DOHH2 (cell line): ENCODE measurements at regions not wholly inside any gene's neighbourhood (a gene's known extent, or its start where the extent isn't known, plus 50 kb on each side); places are given as distances from the start of the nearest gene placed in this dataset.

Experiments
- CTCF ChIP-seq: fragments of 200-600 bp; sonication (generic); IDR thresholded peaks from one replicate; pipeline ENCODE4 v1.5.1; 2014; ENCODE audit warnings: antibody characterized with exemption, mild to moderate bottlenecking, low read depth, low read length; ENCODE audit not compliant: poor library complexity, severe bottlenecking
- EZH2phosphoT487 ChIP-seq: fragments of 200-600 bp; sonication (generic); IDR thresholded peaks from 2 replicates; pipeline ENCODE4 v1.6.1; 2017; ENCODE audit warnings: borderline replicate concordance, mild to moderate bottlenecking, antibody characterized with exemption, low read length, moderate library complexity, mixed read lengths

GRCh38 chr11:134512571-134513538, 100.8 kb upstream of the B3GAT1 start:
- no peak for TF ChIP-seq EZH2phosphoT487
- no peak for TF ChIP-seq CTCF
